Loucy (cell line): ENCODE measurements at regions not wholly inside any gene's neighbourhood (a gene's known extent, or its start where the extent isn't known, plus 50 kb on each side); places are given as distances from the start of the nearest gene placed in this dataset.

Source experiments
- H2AFZ ChIP-seq: fragments of 200-600 bp; sonication (generic); 2 replicates; pipeline ENCODE4 v1.6.0; 2016; ENCODE audit warnings: antibody characterized with exemption, mild to moderate bottlenecking, low read length, moderate library complexity
- H3F3A ChIP-seq: fragments of 200-600 bp; 2 replicates; pipeline ENCODE4 v1.6.0; 2016; ENCODE audit warnings: antibody characterized with exemption, low read depth, mild to moderate bottlenecking
- H3K27me3 ChIP-seq: fragments of 200-600 bp; sonication (generic); 2 replicates; pipeline ENCODE4 v1.6.1; 2014; ENCODE audit warnings: low read length, mild to moderate bottlenecking; ENCODE audit not compliant: insufficient read depth, poor library complexity, severe bottlenecking
- H3K36me3 ChIP-seq: fragments of 200-600 bp; sonication (generic); 2 replicates; pipeline ENCODE4 v1.6.1; 2016; ENCODE audit warnings: low read length; ENCODE audit not compliant: insufficient read depth
- H3K4me1 ChIP-seq: fragments of 200-600 bp; sonication (generic); 2 replicates; pipeline ENCODE4 v1.5.1; 2014; ENCODE audit warnings: low read length, mild to moderate bottlenecking; ENCODE audit not compliant: insufficient read depth, poor library complexity, severe bottlenecking
- H3K4me2 ChIP-seq: fragments of 200-600 bp; sonication (generic); 2 replicates; pipeline ENCODE4 v1.6.0; 2014; ENCODE audit warnings: antibody characterized with exemption, low read length, low read depth, mild to moderate bottlenecking; ENCODE audit not compliant: poor library complexity, severe bottlenecking
- H3K4me3 ChIP-seq: fragments of 200-600 bp; sonication (generic); 2 replicates; pipeline ENCODE4 v1.5.1; 2014; ENCODE audit warnings: low read length, mild to moderate bottlenecking, mixed read lengths; ENCODE audit not compliant: poor library complexity, severe bottlenecking
- H3K79me2 ChIP-seq: fragments of 200-600 bp; sonication (generic); 2 replicates; pipeline ENCODE4 v1.6.1; 2014; ENCODE audit warnings: low read length; ENCODE audit not compliant: insufficient read depth
- H3K9ac ChIP-seq: fragments of 200-600 bp; sonication (generic); 2 replicates; pipeline ENCODE4 v1.6.0; 2014; ENCODE audit warnings: mild to moderate bottlenecking, low read depth, low read length, moderate library complexity; ENCODE audit not compliant: poor library complexity, severe bottlenecking
- H3K9me2 ChIP-seq: fragments of 200-600 bp; sonication (generic); replicated peaks from 2 replicates; pipeline ENCODE4 v1.6.1; 2016; ENCODE audit warnings: low read depth, low read length, mixed read lengths
- H3K9me3 ChIP-seq: fragments of 200-600 bp; sonication (generic); 2 replicates; pipeline ENCODE4 v1.6.1; 2014; ENCODE audit warnings: mild to moderate bottlenecking, antibody characterized with exemption, low read length, low read depth; ENCODE audit not compliant: insufficient read depth
- H4K20me1 ChIP-seq: fragments of 200-600 bp; sonication (generic); 2 replicates; pipeline ENCODE4 v1.6.0; 2014; ENCODE audit warnings: antibody characterized with exemption, low read length, mild to moderate bottlenecking; ENCODE audit not compliant: insufficient read depth, poor library complexity, severe bottlenecking
- CTCF ChIP-seq: fragments of 200-600 bp; sonication (generic); conservative IDR thresholded peaks from 2 replicates; pipeline ENCODE4 v1.5.1; 2014; ENCODE audit warnings: mild to moderate bottlenecking, antibody characterized with exemption, low read length
- EZH2phosphoT487 ChIP-seq: fragments of 200-600 bp; IDR thresholded peaks from 2 replicates; pipeline ENCODE4 v1.6.1; 2018; ENCODE audit warnings: antibody characterized with exemption, mild to moderate bottlenecking, moderate library complexity, borderline replicate concordance

DNA sequence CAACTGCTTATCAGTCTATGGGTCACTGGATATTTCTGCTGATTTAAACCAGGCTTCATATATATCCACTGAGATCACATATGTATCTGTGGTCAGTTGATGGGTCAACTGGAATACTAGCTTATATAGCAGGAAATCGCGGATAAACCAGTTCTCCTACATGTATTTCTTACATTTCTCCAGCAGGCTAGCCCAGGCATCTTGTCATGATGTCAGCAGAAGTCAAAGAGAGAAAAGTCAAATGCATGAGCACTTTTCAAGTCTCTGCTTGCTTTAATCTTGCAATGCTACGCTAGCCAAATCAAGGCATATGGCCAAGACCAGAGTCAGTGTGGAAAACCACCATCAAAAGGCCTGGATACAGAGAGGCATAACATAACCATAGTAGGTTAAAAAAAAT is 1008.8 kb upstream of the DIAPH2 start:
- H3K79me2 ChIP-seq, result no peaks in the 10 kb centered on the region
- no peak overlapping the region for H3K4me2 ChIP-seq
- no peaks in the 10 kb centered on the region for H3K9me2 ChIP-seq
- no peaks in the 10 kb centered on the region for H3K4me1 ChIP-seq
- no peaks in the 10 kb centered on the region for H3F3A ChIP-seq
- H3K27me3 ChIP-seq, result no peaks in the 10 kb centered on the region
- H3K36me3 ChIP-seq, result no peaks in the 10 kb centered on the region
- TF ChIP-seq EZH2phosphoT487 (no peak), CTCF (no peak)
- no peaks in the 10 kb centered on the region for H4K20me1 ChIP-seq
- no peak overlapping the region for H2AFZ ChIP-seq
- H3K4me3 ChIP-seq, result no peak overlapping the region
- no peaks in the 10 kb centered on the region for H3K9me3 ChIP-seq
- no peak overlapping the region for H3K9ac ChIP-seq

- no peak overlapping the region for H3K9ac ChIP-seq
- H3K36me3 ChIP-seq, result no peaks in the 10 kb centered on the region
- H3K9me3 ChIP-seq, result no peaks in the 10 kb centered on the region
- no peak for TF ChIP-seq EZH2phosphoT487
- TF ChIP-seq CTCF, result no peak
- no peaks in the 10 kb centered on the region for H3K79me2 ChIP-seq
- H3K4me3 ChIP-seq, result no peak overlapping the region
- H2AFZ ChIP-seq, result no peak overlapping the region
- no peak overlapping the region for H3K4me2 ChIP-seq
- no peaks in the 10 kb centered on the region for H3F3A ChIP-seq
- no peaks in the 10 kb centered on the region for H3K27me3 ChIP-seq
- H3K4me1 ChIP-seq, result no peaks in the 10 kb centered on the region
- H3K9me2 ChIP-seq, result no peaks in the 10 kb centered on the region
- no peaks in the 10 kb centered on the region for H4K20me1 ChIP-seq
These were observed 1006.0 kb upstream of the DIAPH2 start for GRCh38 chrX:95678679-95679078.

GRCh38 chrX:95693365-95693764 is 991.3 kb upstream of the DIAPH2 start:
- no peaks in the 10 kb centered on the region for H3K9me2 ChIP-seq
- TF ChIP-seq CTCF (no peak), EZH2phosphoT487 (no peak)
- H3K27me3 ChIP-seq, result no peaks in the 10 kb centered on the region
- H3K4me3 ChIP-seq, result no peak overlapping the region
- no peaks in the 10 kb centered on the region for H3K4me1 ChIP-seq
- no peaks in the 10 kb centered on the region for H3K9me3 ChIP-seq
- H3K4me2 ChIP-seq, result no peak overlapping the region
- H3K36me3 ChIP-seq, result no peaks in the 10 kb centered on the region
- H3K79me2 ChIP-seq, result no peaks in the 10 kb centered on the region
- H4K20me1 ChIP-seq, result no peaks in the 10 kb centered on the region
- no peaks in the 10 kb centered on the region for H3F3A ChIP-seq
- no peak overlapping the region for H3K9ac ChIP-seq
- H2AFZ ChIP-seq, result no peak overlapping the region
